Hypothalamus (tissue), 51 donors: ENCODE measurements at regions not wholly inside any gene's neighbourhood (a gene's known extent, or its start where the extent isn't known, plus 50 kb on each side); places are given as distances from the start of the nearest gene placed in this dataset.
"Not testable (repeated sequence)": the region's sequence is repeated elsewhere in the genome, so short reads cannot be mapped to it uniquely, and the experiment has no call there.

Experiments used
- DNase-seq, 51 donors: peaks; one replicate each; lab custom pipeline; 2025; lab: John Stamatoyannopoulos, UW

DNA sequence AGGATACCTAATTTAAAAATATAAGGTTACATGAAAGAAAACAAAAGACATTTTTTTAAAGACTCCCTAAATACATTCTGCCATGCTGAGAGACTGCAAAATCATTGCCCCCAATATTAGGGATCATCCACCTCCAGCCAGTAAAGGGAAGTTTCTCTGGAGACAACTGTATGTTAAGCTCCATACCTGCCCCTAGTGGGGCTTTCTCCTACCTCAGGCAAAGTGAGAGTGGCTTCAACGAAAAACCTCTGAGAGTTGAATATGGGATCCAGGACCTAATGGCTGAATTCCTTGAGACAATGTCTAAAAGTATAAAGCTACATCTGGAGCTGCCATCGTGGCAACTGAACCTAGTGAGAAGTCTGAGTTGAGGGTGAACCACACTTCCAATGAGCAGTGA, 248.1 kb upstream of the FIGN start:
- DNase-seq = no peak

- no peak for DNase-seq
Observed at GRCh38 chr2:163982938-163983337, 247.1 kb upstream of the FIGN start.

DNA sequence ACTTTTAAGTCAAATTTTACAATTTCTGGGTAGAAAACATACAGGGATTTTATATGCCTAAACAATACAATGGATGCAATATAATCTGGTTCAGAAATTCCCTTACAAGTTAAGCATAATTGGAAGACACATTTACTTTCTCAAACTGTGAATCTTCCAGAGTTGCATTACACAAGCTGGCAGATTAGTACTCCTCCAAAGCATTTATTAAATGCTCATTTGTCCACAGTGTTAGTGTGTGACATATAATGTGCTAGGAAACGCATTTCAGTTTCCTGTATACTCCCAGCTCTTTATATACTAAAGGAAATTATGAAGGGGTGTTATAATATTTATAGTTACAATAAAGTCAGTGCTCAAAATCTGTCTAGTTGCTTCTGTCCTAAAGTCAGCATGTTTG, 239.0 kb upstream of the FIGN start:
- no peak for DNase-seq

DNA sequence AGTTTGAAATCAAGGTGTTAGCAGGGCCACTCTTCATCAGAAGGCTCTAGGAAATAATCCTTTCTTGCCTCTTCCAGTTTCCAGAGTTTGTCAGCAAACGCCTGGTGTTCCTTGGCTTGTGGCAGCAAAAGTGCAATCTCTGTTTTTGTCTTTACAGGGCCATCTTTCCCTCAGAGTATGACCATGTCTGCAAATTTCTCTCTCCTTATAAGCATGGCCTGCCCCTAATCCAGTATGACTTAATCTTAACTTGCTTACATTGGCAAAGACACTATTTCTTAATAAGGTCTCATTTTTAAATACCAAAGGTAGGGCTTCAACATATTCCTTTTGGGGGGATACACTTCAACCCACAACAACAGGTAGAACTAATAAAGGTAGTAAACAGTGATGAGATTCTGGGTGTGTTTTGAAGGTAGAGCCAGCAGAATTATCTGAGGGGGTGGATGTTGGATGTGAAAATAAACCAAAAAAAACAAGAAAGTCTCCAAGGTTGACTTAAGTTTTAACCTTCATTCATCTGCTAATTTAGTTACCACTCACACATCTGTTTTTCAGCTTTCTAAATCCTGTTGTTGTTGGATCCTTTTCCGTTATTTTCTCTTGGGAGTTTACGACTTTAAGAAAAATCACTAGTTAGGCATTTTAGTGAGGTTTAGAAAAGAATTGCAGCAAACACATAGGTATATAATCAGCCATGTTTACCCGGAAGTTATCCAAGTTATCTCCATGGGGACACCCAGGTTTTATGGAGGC, 234.4 kb upstream of the FIGN start:
- no peak for DNase-seq

GRCh38 chr2:163964278-163964677, 228.5 kb upstream of the FIGN start:
- DNase-seq = not testable (repeated sequence)

DNA sequence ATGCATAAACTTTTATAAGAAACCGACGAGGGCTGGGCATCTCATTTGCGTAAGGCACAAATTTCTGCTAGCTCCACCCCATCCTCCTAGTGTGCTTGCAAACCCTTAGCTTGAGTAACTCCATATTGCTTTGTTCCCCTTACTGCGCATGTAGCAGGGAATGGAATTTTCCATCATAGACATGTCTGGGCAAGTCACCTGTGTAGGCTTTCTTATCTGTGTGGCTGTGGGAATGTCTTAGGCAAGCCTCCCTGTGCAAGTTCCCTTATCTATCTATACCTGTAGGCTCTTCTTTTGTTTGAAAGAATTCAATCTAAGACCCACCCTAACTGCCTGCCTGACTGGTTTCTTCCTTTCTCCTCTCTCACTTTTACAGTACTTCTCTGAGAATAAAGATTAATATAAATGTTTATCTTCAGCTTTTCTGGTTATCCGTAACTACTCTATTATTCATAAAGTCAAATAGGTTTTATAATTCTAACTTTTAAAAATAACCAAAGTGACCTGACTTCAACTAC, 217.6 kb upstream of the FIGN start:
- DNase-seq = no peak

DNA sequence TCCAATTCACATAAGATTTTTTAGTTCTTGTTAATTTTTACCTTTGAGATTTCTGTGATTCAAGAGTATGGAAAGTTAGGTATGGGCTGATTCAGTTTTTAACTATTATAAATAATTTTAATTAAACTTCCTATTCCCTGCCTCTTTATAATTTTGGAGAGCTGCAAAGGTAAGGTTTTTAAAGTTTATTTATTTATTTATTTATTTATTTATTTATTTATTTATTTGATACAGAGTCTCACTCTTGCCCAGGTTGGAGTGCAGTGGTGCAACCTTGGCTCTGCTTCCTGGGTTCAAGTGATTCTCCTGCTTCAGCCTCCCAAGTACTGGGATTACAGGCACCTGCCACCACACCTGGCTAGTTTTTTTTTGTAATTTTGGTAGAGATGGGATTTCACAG, 215.5 kb upstream of the FIGN start:
- no peak for DNase-seq

DNA sequence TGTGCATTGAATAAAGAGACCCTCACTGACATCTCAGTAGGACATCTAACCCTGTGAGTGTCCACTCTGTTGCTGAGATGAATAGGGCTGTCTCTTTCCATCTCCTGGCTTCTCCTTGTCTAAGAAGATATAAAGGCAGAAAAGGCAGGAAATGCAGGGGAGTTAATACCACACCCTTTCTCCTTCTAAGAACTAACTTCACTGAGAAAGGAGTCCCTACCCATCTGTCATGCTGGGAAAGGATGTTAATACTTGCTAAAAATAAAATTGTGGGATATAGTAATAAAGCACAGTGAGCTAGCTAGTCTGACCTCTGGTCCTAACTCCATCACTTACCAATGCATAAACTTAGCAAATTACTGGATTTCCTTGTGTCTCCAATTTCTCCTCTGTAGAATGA, 213.9 kb upstream of the FIGN start:
- DNase-seq = no peak

DNA sequence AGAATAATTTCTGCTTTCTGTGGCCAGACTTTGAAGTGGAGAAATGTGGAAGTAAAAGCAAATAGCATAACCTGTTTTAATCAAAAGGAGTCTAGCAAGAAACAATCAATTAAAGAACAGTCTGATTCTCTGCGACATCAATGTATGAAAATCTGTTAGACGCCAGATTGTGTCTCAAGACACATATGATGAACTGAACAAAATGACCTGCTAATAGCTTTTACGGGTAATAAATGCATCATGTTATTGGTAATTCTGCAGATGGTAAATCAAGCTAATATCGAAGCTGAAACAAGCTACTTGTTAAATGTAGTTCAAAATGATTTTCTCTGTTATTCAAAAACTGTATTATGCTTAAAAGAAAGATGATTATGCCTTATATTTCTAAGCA, 208.5 kb upstream of the FIGN start:
- DNase-seq = peak in 1 of 51 donors; percentile 29

DNA sequence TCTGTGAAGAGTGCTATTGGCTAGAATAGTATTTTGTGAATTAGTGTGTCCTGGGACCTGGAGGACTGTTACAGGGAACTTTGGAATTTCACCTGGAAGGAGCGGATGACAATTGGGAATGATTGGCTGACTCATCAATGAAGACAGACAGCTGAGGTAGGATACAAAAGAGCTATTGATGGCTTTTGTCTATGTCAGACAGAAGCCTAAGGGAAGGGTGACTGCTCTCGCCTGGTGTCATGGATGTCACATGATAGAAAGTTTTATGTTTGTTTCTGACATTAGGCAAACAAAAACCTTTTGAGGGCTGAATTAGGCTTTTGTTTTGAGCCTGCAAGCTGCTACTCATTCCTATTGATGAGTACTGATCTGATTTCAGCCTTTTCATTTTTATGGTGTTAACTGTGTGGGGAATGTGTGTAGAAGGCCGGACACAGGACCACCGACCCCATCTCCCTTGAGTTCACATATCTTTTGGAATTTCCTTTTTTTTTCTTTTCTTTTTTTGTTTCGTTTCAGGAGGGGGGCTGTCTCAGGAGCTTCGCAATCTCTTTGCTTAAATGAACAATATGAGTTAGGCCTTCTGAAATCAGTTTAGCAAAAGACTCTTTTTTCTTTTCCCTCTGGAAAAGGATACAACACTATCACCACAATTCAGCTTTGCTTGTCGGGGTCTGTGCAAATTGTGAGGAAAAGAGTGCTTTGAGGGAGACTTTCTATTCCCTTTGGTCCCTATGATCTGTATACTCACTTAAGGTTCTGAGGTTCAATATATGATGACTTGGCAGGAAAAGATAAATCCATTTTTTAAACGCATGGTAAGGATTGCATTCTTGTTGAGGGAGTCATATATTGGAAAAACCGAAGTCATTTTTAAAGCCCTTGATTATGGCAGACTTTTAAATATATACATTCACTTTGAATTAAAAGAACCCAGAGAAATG, 207.9 kb upstream of the FIGN start:
- DNase-seq = peak in 19 of 51 donors; percentile 1 to 75 (median 7)

DNA sequence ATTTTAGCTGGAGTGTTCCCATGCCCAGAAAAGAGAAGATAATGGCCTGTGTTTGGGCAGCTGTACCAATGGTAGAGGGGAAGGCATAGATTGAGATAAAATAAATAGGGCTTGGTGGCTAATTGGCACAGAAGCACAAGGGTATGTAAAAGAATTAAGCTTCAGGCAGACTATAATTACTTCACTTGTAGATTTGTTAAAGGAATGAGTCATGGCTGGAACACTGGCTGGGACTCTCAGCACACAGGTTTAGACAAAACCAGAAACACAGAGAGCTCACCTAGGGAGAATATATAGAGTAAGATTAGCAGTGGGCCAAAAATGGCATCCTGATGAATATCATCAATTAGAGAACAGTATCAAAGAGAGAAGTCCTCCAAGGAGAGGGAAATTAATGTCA, 198.3 kb upstream of the FIGN start:
- DNase-seq = no peak

DNA sequence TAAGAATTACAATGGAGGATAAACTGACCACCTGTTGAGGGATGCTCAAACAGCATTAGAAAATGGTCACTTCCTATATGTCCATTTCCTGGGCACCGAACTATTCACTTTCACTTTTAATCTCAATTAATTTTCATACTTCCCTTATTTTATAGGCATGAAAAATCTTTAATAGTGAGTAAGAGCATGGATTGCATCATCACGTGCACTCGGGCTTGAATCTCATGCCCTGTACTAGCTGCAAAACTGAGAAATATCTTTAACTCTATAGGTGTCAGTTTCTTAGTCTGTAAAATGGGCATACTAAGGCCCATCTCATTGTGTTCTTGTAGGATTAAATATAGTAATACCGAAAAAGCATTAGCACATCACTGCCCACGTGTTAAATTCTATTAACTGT, 183.9 kb upstream of the FIGN start:
- no peak for DNase-seq

GRCh38 chr2:163914486-163914885, 178.7 kb upstream of the FIGN start:
- not testable (repeated sequence) for DNase-seq

DNA sequence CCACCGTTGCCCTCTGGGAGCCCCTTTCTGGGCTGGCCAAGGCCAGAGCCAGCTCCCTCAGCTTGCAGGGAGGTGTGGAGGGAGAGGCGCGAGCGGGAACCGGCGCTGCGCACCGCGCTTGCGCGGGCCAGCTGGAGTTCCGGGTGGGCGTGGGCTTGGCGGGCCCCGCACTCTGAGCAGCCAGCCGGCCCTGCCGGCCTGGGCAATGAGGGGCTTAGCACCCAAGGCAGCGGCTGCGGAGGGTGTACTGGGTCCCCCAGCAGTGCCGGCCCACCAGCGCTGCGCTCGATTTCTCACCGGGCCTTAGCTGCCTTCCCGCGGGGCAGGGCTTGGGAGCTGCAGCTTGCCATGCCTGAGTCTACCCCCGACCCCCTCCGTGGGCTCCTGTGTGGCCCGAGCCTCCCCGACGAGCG, 177.7 kb upstream of the FIGN start:
- DNase-seq = peak in 1 of 51 donors; percentile 1

DNA sequence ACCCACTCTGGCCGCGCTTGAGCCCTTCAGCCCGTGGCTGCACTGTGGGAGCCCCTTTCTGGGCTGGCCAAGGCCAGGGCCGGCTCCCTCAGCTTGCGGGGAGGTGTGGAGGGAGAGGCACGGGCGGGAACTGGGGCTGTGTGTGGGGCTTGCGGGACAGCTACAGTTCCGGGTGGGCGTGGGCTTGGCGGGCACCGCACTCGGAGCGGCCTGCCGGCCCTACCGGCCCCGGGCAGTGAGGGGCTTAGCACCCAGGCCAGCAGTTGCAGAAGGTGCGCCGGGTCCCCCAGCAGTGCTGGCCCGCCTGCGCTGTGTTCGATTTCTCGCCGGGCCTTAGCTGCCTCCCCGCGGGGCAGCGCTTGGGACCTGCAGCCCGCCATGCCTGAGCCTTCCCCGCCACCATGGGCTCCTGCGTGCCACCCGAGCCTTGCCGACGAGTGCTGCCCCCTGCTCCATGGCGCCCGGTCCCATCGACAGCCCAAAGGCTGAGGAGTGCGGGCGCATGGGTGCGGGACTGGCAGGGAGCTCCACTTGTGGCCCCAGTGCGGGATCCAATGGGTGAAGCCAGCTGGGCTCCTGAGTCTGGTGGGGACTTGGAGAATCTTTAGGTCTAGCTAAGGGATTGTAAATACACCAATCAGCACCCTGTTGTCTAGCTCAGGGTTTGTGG, 173.7 kb upstream of the FIGN start:
- no peak for DNase-seq

- no peak for DNase-seq
Observed at GRCh38 chr2:163906410-163906809, 170.6 kb upstream of the FIGN start.

DNA sequence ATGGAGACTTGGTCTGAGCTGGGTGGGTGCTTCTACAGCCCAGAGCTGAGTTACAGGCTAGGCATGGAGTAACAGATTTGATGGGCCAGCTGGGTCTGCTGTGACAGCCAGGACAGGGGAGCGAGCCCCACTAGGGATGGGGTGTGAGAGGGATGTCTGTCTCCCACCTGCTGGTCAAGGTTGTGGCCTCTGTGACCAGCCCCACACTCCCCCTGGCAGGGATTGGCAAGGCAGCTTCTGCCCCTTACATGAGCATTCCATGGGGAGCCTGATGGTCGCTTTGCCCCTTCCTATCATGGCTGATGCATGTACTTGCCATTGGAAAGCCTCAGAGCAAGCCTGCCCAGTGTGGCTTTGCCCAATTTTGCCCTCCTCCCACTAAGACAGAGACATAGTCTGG, 162.0 kb upstream of the FIGN start:
- no peak for DNase-seq

DNA sequence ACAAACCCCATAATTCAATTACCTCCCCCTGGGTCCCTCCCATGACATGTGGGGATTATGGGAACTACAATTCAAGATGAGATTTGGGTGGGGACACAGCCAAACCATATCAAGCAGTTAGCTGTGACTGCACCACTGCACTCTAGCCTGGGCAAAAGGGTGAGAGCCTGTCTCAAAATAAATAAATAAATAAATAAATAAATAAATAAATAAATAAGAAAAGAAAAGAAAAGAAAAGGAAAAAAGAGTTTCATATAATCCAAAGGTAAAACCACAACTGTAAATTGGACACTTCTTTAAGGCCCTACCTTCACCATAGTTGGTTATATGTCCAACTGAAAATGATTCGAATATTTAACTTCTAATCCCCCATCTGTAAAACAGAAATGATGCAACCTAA, 157.6 kb upstream of the FIGN start:
- not testable (repeated sequence) for DNase-seq

DNA sequence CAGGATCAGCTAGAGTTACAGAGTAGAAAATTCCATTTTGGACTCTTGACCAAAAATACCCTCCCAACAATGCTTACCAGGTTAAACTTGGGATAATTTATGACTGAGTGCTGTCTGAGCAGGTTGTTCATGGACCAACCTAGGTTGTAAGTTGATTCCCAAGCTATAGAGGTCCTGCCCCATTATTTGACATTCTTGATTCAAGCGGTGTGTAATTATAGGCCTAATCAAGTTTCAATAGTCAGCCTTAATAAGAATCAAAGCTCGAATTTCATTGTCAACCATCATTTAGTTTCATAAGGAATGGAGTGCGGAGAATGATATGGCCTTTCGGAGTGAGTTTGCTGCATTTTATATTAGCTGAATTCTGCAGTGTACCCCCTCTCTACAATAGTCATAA, 152.8 kb upstream of the FIGN start:
- DNase-seq = no peak

- no peak for DNase-seq
Observed at GRCh38 chr2:163887182-163887581, 151.4 kb upstream of the FIGN start.

DNA sequence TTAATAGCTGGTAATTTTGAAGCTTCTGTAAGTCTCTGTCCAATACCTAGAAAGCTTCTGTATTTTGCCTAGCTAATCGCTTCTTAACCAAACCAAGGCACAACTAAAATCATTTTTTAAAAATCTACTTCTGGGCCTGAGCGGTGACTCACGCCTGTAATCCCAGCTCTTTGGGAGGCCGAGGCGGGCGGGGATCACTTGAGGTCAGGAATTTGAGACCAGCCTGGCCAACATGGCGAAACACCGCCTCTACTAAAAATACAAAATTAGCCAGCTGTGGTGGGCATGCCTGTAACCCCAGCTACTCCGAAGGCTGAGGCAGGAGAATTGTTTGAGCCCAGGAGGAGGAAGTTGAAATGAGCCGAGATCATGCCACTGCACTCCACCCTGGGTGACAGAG, 148.6 kb upstream of the FIGN start:
- DNase-seq = no peak
